Neuronal stem cell (in vitro differentiated cells): ENCODE measurements at regions not wholly inside any gene's neighbourhood (a gene's known extent, or its start where the extent isn't known, plus 50 kb on each side); places are given as distances from the start of the nearest gene placed in this dataset.

Experiments used
- DNase-seq: peaks from one replicate; pipeline ENCODE4 v3.0.0-alpha.2; 2013; ENCODE audit warnings: low spot score
- H2AFZ ChIP-seq: one replicate; pipeline ENCODE4 v1.6.1; 2013; ENCODE audit warnings: mild to moderate bottlenecking, low read length, inconsistent platforms
- H2AK5ac ChIP-seq: 2 replicates; pipeline ENCODE4 v1.6.1; 2013; ENCODE audit warnings: low read depth, mild to moderate bottlenecking, inconsistent platforms, low read length, moderate library complexity, mixed read lengths
- H2BK120ac ChIP-seq: 2 replicates; pipeline ENCODE4 v1.6.1; 2013; ENCODE audit warnings: low read depth, mild to moderate bottlenecking, inconsistent platforms, low read length, moderate library complexity, mixed read lengths
- H2BK12ac ChIP-seq: one replicate; pipeline ENCODE4 v1.6.1; 2013; ENCODE audit warnings: low read length, inconsistent platforms
- H2BK15ac ChIP-seq: 2 replicates; pipeline ENCODE4 v1.6.1; 2013; ENCODE audit warnings: mild to moderate bottlenecking, low read length, inconsistent platforms, mixed read lengths
- H2BK5ac ChIP-seq: one replicate; pipeline ENCODE4 v1.6.1; 2013; ENCODE audit warnings: inconsistent platforms, mild to moderate bottlenecking, low read length, moderate library complexity
- H3K14ac ChIP-seq: one replicate; pipeline ENCODE4 v1.6.1; 2013; ENCODE audit warnings: low read length, inconsistent platforms
- H3K18ac ChIP-seq: 2 replicates; pipeline ENCODE4 v1.6.1; 2013; ENCODE audit warnings: low read length, inconsistent platforms
- H3K23ac ChIP-seq: 2 replicates; pipeline ENCODE4 v1.6.1; 2013; ENCODE audit warnings: low read depth, mild to moderate bottlenecking, mixed read lengths, low read length, inconsistent platforms; ENCODE audit not compliant: poor library complexity
- H3K27ac ChIP-seq: replicated peaks from 3 replicates; pipeline ENCODE4 v1.5.1; 2013; ENCODE audit warnings: low read length, inconsistent platforms
- H3K27me3 ChIP-seq, 3 experiments: 2 replicates each; pipeline ENCODE4 v1.6.1; 2013; ENCODE audit warnings: low read length in 3 of 3, mild to moderate bottlenecking in 2 of 3, inconsistent platforms in 1 of 3, low read depth in 1 of 3, mixed read lengths in 1 of 3, moderate library complexity in 1 of 3; ENCODE audit not compliant: control insufficient read depth in 3 of 3, insufficient read depth in 3 of 3
- H3K36me3 ChIP-seq, 2 donors: replicated peaks in 1 of 2; 2 replicates each; pipeline ENCODE4 v1.6.1; 2013; ENCODE audit warnings: low read length in 2 of 2; ENCODE audit not compliant: control insufficient read depth in 2 of 2, insufficient read depth in 2 of 2
- H3K4ac ChIP-seq: 2 replicates; pipeline ENCODE4 v1.6.1; 2013; ENCODE audit warnings: inconsistent platforms, mild to moderate bottlenecking, low read length, moderate library complexity
- H3K4me1 ChIP-seq, 2 donors: 1 replicate in 1 of 2; 2 replicates in 1 of 2; pipeline ENCODE4 v1.6.1; 2013; ENCODE audit warnings: low read length in 2 of 2, low read depth in 1 of 2; ENCODE audit not compliant: control insufficient read depth in 2 of 2, insufficient read depth in 1 of 2
- H3K4me2 ChIP-seq: one replicate; pipeline ENCODE4 v1.6.1; 2013; ENCODE audit warnings: mild to moderate bottlenecking, low read length, inconsistent platforms; ENCODE audit not compliant: insufficient read depth, poor library complexity, severe bottlenecking
- H3K4me3 ChIP-seq, 2 donors: 2 replicates each; pipeline ENCODE4 v1.5.1; 2013; ENCODE audit warnings: low read length in 2 of 2, mild to moderate bottlenecking in 2 of 2, inconsistent platforms in 1 of 2, moderate library complexity in 1 of 2
- H3K79me1 ChIP-seq: one replicate; pipeline ENCODE4 v1.6.1; 2013; ENCODE audit warnings: low read depth, mild to moderate bottlenecking, inconsistent platforms, low read length, moderate library complexity
- H3K9ac ChIP-seq: one replicate; pipeline ENCODE4 v1.6.1; 2013; ENCODE audit warnings: mild to moderate bottlenecking, low read depth, low read length, inconsistent platforms; ENCODE audit not compliant: poor library complexity
- H3K9me3 ChIP-seq, 2 donors: replicated peaks in 1 of 2; 2 replicates each; pipeline versions ENCODE3 to v1.6.1; 2013; ENCODE audit warnings: low read length in 2 of 2, mild to moderate bottlenecking in 2 of 2, inconsistent platforms in 1 of 2, low read depth in 1 of 2, mixed read lengths in 1 of 2, moderate library complexity in 1 of 2; ENCODE audit not compliant: control insufficient read depth in 2 of 2, insufficient read depth in 1 of 2
- H4K8ac ChIP-seq: one replicate; pipeline ENCODE4 v1.6.1; 2013; ENCODE audit warnings: low read depth, mild to moderate bottlenecking, inconsistent platforms, low read length, moderate library complexity
- H4K91ac ChIP-seq: one replicate; pipeline ENCODE4 v1.6.1; 2013; ENCODE audit warnings: low read length, low read depth, mild to moderate bottlenecking, inconsistent platforms; ENCODE audit not compliant: poor library complexity
- WGBS, 2 donors: extraction: QIAGEN DNeasy Blood & Tissue Kit; methylation state at CpG; one replicate each; pipeline ENCODE4 v1.1.7; 2013; ENCODE audit warnings: missing lambda C conversion rate in 2 of 2, mixed read lengths in 1 of 2; ENCODE audit not compliant: insufficient read length in 2 of 2, insufficient replicate concordance in 1 of 2; ENCODE audit errors: extremely low coverage in 2 of 2; 5-methylcytosine and 5-hydroxymethylcytosine counted together

DNA sequence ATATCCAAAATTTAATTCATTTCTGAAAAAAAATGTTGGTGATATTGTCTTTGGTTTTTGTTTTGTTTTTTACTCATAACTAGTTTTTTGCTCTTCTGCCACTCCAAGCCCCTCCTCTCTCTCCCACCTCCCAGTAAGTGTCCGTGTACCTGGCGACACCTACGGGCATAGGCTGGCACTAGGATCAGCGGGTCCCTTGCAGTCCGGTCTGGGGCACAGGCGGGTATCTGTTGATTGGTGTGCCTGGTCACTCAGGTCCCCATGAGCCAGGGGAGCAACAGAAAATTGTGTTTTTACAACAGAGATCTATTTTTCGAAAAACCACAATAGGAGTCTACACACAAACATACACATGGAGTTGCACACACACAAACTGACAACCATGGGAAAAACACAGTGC, 104.8 kb downstream of the ZIC5 start:
- H3K79me1 ChIP-seq: no peaks in the 10 kb centered on the region
- H2BK5ac ChIP-seq: no peak overlapping the region
- H3K4me1 ChIP-seq: peaks cover 11 to 16% of the 10 kb centered on the region in 2 donors
- DNase-seq: no peak
- H4K91ac ChIP-seq: no peak overlapping the region
- peak overlapping the region; percentile 77 for H3K18ac ChIP-seq
- H3K27ac ChIP-seq: no peak overlapping the region
- H2AK5ac ChIP-seq: no peak overlapping the region
- H3K9ac ChIP-seq: no peak overlapping the region
- no peak overlapping the region for H3K4me3 ChIP-seq
- no peak overlapping the region for H2BK12ac ChIP-seq
- no peak overlapping the region for H3K4me2 ChIP-seq
- H3K27me3 ChIP-seq: no peaks in the 10 kb centered on the region
- H3K9me3 ChIP-seq: no peaks in the 10 kb centered on the region
- no peak overlapping the region for H3K23ac ChIP-seq
- H2AFZ ChIP-seq: no peak overlapping the region
- no peak overlapping the region for H2BK15ac ChIP-seq
- H3K14ac ChIP-seq: no peak overlapping the region
- H2BK120ac ChIP-seq: no peak overlapping the region
- no peak overlapping the region for H4K8ac ChIP-seq
- no CpG with 5 or more reads among the region's 7 CpGs for WGBS, 2 donors
- peaks cover 0 to 2% of the 10 kb centered on the region in 2 donors for H3K36me3 ChIP-seq
- H3K4ac ChIP-seq: no peak overlapping the region

DNA sequence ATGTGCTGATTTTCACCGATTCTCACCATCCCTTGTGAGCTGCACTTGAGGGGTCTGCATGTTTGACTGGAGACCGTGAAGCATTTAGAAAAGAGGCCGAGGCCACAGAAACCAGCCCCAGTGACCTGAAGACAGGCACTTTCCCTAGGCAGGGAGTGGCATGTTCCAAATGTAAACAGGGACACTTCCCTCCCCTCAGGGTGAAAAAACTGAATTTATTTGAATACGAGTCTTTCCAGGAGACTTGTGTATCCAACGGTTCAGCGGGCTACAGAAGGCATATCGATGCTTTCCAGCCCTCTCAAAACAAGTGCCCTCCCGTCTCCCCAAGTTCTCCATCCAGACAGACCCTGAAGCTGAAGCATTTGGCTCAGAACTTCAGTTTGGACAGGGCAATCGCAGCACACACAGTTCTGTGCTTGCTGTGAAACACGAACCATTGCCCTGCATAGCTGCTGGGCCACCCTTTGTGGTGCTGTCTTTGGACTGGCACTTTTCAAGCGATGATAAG, 106.1 kb downstream of the ZIC5 start:
- Histone ChIP-seq H3K4ac (no peak overlapping the region), H3K4me3 (no peak overlapping the region), H3K9me3 (no peaks in the 10 kb centered on the region), H2BK12ac (no peak overlapping the region), H3K9ac (no peak overlapping the region), H2AK5ac (no peak overlapping the region), H3K27ac (no peak overlapping the region), H3K18ac (no peak overlapping the region), H3K79me1 (no peaks in the 10 kb centered on the region), H2AFZ (no peak overlapping the region), H3K14ac (no peak overlapping the region), H2BK5ac (no peak overlapping the region), H4K91ac (no peak overlapping the region), H3K27me3 (no peaks in the 10 kb centered on the region), H3K4me1 (peaks cover 12 to 22% of the 10 kb centered on the region in 2 donors), H2BK120ac (no peak overlapping the region), H3K36me3 (peaks cover 0 to 2% of the 10 kb centered on the region in 2 donors), H2BK15ac (no peak overlapping the region), H3K4me2 (no peak overlapping the region), H3K23ac (no peak overlapping the region), H4K8ac (no peak overlapping the region)
- no peak for DNase-seq
- no CpG with 5 or more reads among the region's 11 CpGs for WGBS, 2 donors

DNA sequence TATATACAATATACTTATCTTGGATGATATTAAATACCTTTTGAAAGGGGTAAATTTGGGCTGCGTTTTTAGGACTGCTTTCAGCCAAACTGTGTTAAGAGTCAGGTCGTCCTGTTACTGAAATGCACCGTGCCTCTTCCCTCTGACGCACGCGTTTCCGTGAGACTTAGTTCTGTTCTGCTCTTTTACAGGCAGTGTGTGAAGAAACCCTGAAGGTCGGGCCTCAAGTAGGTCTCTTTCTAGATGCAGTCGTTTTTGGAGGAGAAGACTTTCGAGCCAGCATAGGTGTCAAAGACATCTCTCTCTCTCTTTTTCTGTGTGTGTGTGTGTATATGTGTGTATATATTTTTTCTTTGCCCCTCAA, 107.0 kb downstream of the ZIC5 start:
- H3K4ac ChIP-seq: no peak overlapping the region
- no peak overlapping the region for H2AK5ac ChIP-seq
- no peak overlapping the region for H3K18ac ChIP-seq
- H3K4me2 ChIP-seq: no peak overlapping the region
- no peak overlapping the region for H3K4me3 ChIP-seq
- peaks cover 0 to 2% of the 10 kb centered on the region in 2 donors for H3K36me3 ChIP-seq
- H3K14ac ChIP-seq: no peak overlapping the region
- WGBS, 2 donors: no CpG with 5 or more reads among the region's 10 CpGs
- H3K4me1 ChIP-seq: peaks cover 16 to 24% of the 10 kb centered on the region in 2 donors
- H2BK12ac ChIP-seq: no peak overlapping the region
- no peak overlapping the region for H2BK120ac ChIP-seq
- no peak overlapping the region for H2BK15ac ChIP-seq
- H4K91ac ChIP-seq: no peak overlapping the region
- H2BK5ac ChIP-seq: no peak overlapping the region
- H3K23ac ChIP-seq: no peak overlapping the region
- H3K27me3 ChIP-seq: no peaks in the 10 kb centered on the region
- no peak for DNase-seq
- no peak overlapping the region for H3K9ac ChIP-seq
- H3K79me1 ChIP-seq: no peaks in the 10 kb centered on the region
- H3K27ac ChIP-seq: no peak overlapping the region
- no peak overlapping the region for H2AFZ ChIP-seq
- no peak overlapping the region for H4K8ac ChIP-seq
- H3K9me3 ChIP-seq: no peaks in the 10 kb centered on the region

DNA sequence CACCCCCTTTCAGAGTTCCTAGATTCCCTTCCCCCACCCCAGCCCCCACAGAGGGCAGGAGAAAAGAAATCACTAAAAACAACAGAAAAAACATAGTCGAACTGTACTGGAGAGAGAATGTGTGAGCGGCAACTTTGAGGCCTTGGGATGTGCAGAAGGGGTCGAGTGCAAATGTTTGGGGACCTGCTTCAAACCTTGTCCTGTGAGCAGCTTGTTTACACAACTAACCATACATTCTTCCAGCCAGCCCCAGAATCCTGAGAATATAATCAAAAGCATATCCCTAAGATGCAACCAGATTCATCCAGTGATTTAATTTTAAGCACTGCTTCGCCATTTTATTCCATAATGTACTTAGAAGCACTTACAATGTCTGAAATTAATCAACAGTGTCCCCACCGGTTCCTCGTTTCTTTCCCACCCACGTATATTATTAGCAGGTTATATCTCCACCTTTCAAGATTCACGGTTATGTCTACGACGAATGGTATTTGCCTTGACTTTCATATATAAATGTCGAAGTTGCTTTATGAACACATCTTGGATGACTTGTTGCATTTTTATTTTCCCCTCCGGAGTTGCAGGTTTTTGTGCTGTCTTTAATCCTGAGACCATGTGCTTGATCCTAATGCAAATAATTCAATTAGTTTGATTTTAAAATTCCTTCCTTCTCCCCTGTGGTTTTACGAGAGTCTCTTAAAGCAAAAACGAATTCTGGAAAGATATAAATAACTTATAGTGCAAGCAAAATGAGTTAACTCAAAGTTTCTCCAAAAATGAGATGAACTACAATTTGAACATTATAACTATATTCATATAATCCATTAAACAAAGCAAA, 107.6 kb downstream of the ZIC5 start:
- no peak for DNase-seq
- Histone ChIP-seq H3K79me1 (no peaks in the 10 kb centered on the region), H3K23ac (no peak overlapping the region), H3K18ac (no peak overlapping the region), H2BK120ac (no peak overlapping the region), H3K4me2 (no peak overlapping the region), H3K9me3 (no peaks in the 10 kb centered on the region), H4K8ac (no peak overlapping the region), H3K36me3 (peaks cover 0 to 2% of the 10 kb centered on the region in 2 donors), H3K14ac (no peak overlapping the region), H3K9ac (no peak overlapping the region), H3K27me3 (no peaks in the 10 kb centered on the region), H4K91ac (no peak overlapping the region), H3K27ac (no peak overlapping the region), H3K4me1 (peaks cover 20 to 24% of the 10 kb centered on the region in 2 donors), H3K4me3 (no peak overlapping the region), H2BK5ac (no peak overlapping the region), H2BK12ac (no peak overlapping the region), H2AK5ac (no peak overlapping the region), H2AFZ (no peak overlapping the region), H2BK15ac (no peak overlapping the region), H3K4ac (no peak overlapping the region)
- WGBS, 2 donors: no CpG with 5 or more reads among the region's 14 CpGs
